ENCODE measurements at regions not wholly inside any gene's neighbourhood (a gene's known extent, or its start where the extent isn't known, plus 50 kb on each side); places are given as distances from the start of the nearest gene placed in this dataset.

DNA sequence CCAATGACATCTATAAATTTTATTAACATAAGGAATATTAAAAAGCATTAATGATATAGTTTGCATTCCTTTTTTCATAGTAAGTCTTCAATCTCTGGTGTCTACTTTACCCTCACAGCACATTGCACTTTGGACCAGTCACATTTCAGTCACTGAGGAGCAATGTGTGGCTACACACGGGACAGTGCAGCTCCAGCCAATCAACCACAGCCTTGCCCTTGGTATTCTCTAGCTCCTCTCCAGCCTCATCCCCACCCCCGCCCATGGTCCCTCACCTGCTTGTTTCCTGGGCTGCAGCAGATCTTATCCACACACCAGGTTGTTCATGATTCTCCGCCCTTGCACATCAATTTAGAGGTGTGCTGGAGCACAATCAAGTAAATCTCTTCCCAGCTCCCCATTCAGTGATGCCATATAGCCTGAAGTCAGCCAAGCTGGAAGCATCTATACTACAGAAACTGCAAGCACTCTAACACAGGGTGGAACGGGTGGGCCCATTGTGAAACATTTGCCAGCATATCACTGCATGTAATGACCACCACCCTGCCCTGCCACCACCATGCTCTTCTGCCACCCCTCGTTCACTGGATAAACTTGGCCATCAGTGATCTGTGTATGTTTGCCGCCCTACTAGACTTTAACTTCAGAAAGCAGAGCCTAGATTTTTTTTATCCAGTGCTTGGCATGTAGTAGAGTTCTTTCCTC lies 93.0 kb upstream of the SLC44A3 start:
- no peaks in the 10 kb centered on the region for H3K27me3 ChIP-seq
- no peak for DNase-seq
- H3K9me3 ChIP-seq, result no peaks in the 10 kb centered on the region
- H3K4me3 ChIP-seq, result no peak overlapping the region
- TF ChIP-seq, protein P1, sequence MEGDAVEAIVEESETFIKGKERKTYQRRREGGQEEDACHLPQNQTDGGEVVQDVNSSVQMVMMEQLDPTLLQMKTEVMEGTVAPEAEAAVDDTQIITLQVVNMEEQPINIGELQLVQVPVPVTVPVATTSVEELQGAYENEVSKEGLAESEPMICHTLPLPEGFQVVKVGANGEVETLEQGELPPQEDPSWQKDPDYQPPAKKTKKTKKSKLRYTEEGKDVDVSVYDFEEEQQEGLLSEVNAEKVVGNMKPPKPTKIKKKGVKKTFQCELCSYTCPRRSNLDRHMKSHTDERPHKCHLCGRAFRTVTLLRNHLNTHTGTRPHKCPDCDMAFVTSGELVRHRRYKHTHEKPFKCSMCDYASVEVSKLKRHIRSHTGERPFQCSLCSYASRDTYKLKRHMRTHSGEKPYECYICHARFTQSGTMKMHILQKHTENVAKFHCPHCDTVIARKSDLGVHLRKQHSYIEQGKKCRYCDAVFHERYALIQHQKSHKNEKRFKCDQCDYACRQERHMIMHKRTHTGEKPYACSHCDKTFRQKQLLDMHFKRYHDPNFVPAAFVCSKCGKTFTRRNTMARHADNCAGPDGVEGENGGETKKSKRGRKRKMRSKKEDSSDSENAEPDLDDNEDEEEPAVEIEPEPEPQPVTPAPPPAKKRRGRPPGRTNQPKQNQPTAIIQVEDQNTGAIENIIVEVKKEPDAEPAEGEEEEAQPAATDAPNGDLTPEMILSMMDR (IDR thresholded peaks at IDR 0.05), result no peak
- TF ChIP-seq POLR2A (IDR thresholded peaks at IDR 0.05), result no peak
- no peaks in the 10 kb centered on the region for H3K36me3 ChIP-seq
- intact Hi-C loops (cut with DNase I; ENCODE audit: low total_unique reads), result no loop called here
- H3K27ac ChIP-seq, result no peak overlapping the region
- no peaks in the 10 kb centered on the region for H3K4me1 ChIP-seq

DNA sequence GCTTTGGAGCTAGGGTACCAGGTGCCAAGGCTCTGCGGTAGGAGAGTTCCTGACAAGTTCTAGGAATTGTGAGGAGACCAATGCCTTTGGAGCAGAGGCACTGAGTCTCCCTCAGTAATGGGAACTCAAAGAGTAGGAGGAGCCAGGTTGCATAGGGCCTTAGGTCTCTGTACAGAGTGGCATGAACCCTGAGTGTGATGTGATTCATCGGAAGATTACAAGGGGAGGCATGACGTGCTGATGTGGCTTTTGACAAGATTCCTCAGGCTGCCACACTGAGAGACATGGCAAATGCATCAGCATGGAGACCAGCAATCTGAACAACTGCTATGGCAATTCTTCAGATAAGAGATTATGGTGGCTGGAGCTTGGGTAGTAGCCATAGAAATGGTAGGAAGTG lies 94.6 kb upstream of the SLC44A3 start:
- no peaks in the 10 kb centered on the region for H3K9me3 ChIP-seq
- DNase-seq, result no peak
- H3K36me3 ChIP-seq, result no peaks in the 10 kb centered on the region
- H3K4me3 ChIP-seq, result no peak overlapping the region
- no peak overlapping the region for H3K27ac ChIP-seq
- intact Hi-C loops (cut with DNase I; ENCODE audit: low total_unique reads), result no loop called here
- no peaks in the 10 kb centered on the region for H3K27me3 ChIP-seq
- H3K4me1 ChIP-seq, result no peaks in the 10 kb centered on the region
- no peak for TF ChIP-seq POLR2A (IDR thresholded peaks at IDR 0.05)
- TF ChIP-seq, protein P1 (IDR thresholded peaks at IDR 0.05), result no peak

DNA sequence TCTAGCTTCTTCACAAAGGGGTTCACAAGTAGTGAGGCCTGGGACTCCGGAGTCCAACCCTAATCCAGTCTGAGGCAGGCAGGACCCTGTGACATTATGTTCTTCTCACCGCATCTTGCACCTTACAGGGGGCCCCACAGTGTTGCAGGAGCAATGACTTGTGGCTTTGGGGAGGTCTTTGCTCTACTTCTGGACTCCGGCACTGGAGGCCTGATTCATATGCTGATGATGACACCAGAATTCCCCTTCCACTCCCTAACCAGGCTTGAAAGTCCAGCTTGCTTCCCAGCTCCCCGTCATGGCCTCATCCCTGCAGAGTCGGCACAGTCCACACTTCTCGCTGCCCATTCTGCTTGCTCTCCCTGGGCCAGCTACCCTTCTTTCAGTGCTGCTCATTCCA lies 96.3 kb upstream of the SLC44A3 start:
- no peak for TF ChIP-seq POLR2A (IDR thresholded peaks at IDR 0.05)
- TF ChIP-seq, protein P1 (IDR thresholded peaks at IDR 0.05), result no peak
- intact Hi-C loops (cut with DNase I; ENCODE audit: low total_unique reads), result no loop called here

DNA sequence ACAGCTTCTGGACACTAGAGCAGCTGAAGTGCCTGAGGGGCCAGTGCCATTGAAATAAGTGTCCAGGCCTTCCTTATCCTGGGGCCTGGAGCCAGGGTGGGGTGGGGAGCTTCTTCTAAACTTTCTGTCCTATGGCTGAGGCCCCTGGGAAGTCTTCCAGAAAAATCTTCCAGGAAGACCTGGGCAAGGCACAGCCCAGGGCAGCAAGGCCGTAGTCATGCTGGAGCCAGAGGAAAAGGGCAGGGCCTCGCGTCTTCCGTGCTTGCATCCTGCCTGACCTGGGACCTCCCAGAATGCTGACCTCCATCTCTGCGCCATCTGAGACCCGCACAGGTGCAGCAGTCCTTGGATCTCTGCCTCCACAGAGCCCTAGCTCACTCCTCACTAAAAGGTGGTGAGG lies 96.7 kb upstream of the SLC44A3 start:
- H3K36me3 ChIP-seq, result no peaks in the 10 kb centered on the region
- intact Hi-C loops (cut with DNase I; ENCODE audit: low total_unique reads), result no loop called here
- no peaks in the 10 kb centered on the region for H3K9me3 ChIP-seq
- no peaks in the 10 kb centered on the region for H3K27me3 ChIP-seq
- H3K27ac ChIP-seq, result no peak overlapping the region
- H3K4me3 ChIP-seq, result no peak overlapping the region
- no peak for TF ChIP-seq POLR2A (IDR thresholded peaks at IDR 0.05)
- TF ChIP-seq, protein P1 (IDR thresholded peaks at IDR 0.05), result no peak
- no peak for DNase-seq
- no peaks in the 10 kb centered on the region for H3K4me1 ChIP-seq

More for the DNA sequence above, 96.3 kb upstream of the SLC44A3 start:
- no peak for DNase-seq
- Histone ChIP-seq H3K27ac (no peak overlapping the region), H3K27me3 (no peaks in the 10 kb centered on the region), H3K4me3 (no peak overlapping the region), H3K4me1 (no peaks in the 10 kb centered on the region), H3K9me3 (no peaks in the 10 kb centered on the region), H3K36me3 (no peaks in the 10 kb centered on the region)

DNA sequence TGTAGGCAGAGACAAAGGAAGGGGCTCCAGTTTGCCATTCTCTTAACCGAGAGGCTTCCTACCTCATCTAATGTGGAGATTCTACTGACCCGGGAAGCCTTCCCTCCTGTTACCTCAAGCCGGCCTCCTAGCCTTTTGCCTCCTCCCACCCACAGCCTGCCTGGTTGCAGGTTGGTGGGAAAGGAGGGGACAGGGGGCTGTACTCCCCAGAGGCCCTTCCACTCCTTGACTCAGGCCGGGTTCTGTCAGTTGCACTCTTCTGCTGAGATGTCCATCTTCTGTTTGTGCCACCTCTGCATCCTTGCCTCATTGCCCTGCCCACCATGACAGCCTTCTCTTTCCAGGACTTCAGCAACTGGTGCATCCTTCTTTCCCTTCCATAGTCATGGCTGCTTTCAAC lies 98.0 kb upstream of the SLC44A3 start:
- H3K27me3 ChIP-seq, result no peaks in the 10 kb centered on the region

More for the DNA sequence above, 98.0 kb upstream of the SLC44A3 start:
- TF ChIP-seq POLR2A (IDR thresholded peaks at IDR 0.05), result no peak
- TF ChIP-seq, protein P1 (IDR thresholded peaks at IDR 0.05), result no peak
- no peak overlapping the region for H3K27ac ChIP-seq
- no peaks in the 10 kb centered on the region for H3K36me3 ChIP-seq
- no peak overlapping the region for H3K4me3 ChIP-seq
- DNase-seq, result no peak
- no peaks in the 10 kb centered on the region for H3K4me1 ChIP-seq
- intact Hi-C loops (cut with DNase I; ENCODE audit: low total_unique reads), result no loop called here
- no peaks in the 10 kb centered on the region for H3K9me3 ChIP-seq
